HG03575 (cell line): ENCODE measurements at regions not wholly inside any gene's neighbourhood (a gene's known extent, or its start where the extent isn't known, plus 50 kb on each side); places are given as distances from the start of the nearest gene placed in this dataset.

Experiments
- ATAC-seq: cut with Tn5 transposase; IDR thresholded peaks from one replicate; pipeline ENCODE4 v1.9.1; 2021; ENCODE audit not compliant: unreplicated experiment, insufficient number of reproducible peaks, low FRiP score; ENCODE audit errors: extremely low read depth

GRCh38 chr4:138935135-138935807 is 80.3 kb upstream of the NOCT start:
- ATAC-seq: no peak

- ATAC-seq: no peak
These were observed 88.5 kb upstream of the NOCT start for GRCh38 chr4:138927072-138927471.

- ATAC-seq: no peak
These were observed 90.1 kb upstream of the NOCT start for GRCh38 chr4:138925495-138925894.

- ATAC-seq: no peak
These were observed 96.3 kb upstream of the NOCT start for GRCh38 chr4:138919094-138919936.

- no peak for ATAC-seq
These were observed 97.3 kb upstream of the NOCT start for GRCh38 chr4:138918169-138918869.

- ATAC-seq: no peak
These were observed 98.8 kb upstream of the NOCT start for GRCh38 chr4:138916763-138917162.

GRCh38 chr4:138915756-138916155 is 99.8 kb upstream of the NOCT start:
- ATAC-seq: no peak

GRCh38 chr4:138912704-138913340 is 102.8 kb upstream of the NOCT start:
- ATAC-seq: no peak

GRCh38 chr4:138911909-138912703 is 103.5 kb upstream of the NOCT start:
- no peak for ATAC-seq

GRCh38 chr4:138910914-138911336 is 104.7 kb upstream of the NOCT start:
- no peak for ATAC-seq

- ATAC-seq: no peak
These were observed 105.2 kb upstream of the NOCT start for GRCh38 chr4:138910195-138910913.

GRCh38 chr4:138909587-138909986 is 106.0 kb upstream of the NOCT start:
- no peak for ATAC-seq

- ATAC-seq: no peak
These were observed 107.4 kb upstream of the NOCT start for GRCh38 chr4:138908134-138908533.

- no peak for ATAC-seq
These were observed 108.4 kb upstream of the NOCT start for GRCh38 chr4:138907174-138907573.

GRCh38 chr4:138904793-138905192 is 110.8 kb upstream of the NOCT start:
- ATAC-seq: no peak

GRCh38 chr4:138903185-138903584 is 112.4 kb upstream of the NOCT start:
- ATAC-seq: no peak

- ATAC-seq: no peak
These were observed 112.9 kb upstream of the NOCT start for GRCh38 chr4:138902705-138903104.

- ATAC-seq: no peak
These were observed 114.4 kb upstream of the NOCT start for GRCh38 chr4:138901177-138901576.
